Osteocyte (in vitro differentiated cells): ENCODE measurements at regions not wholly inside any gene's neighbourhood (a gene's known extent, or its start where the extent isn't known, plus 50 kb on each side); places are given as distances from the start of the nearest gene placed in this dataset.

Source experiments
- DNase-seq: peaks from one replicate; pipeline ENCODE4 v3.0.0; 2021; ENCODE audit warnings: mixed read lengths; ENCODE audit not compliant: unreplicated experiment; ENCODE audit errors: extremely low spot score
- H3K27ac Mint-ChIP-seq: one replicate; pipeline ENCODE4 v1.8.0; 2021; ENCODE audit warnings: mild to moderate bottlenecking, mixed read lengths; ENCODE audit not compliant: unreplicated experiment
- H3K27me3 Mint-ChIP-seq: one replicate; pipeline ENCODE4 v1.8.0; 2021; ENCODE audit warnings: mixed read lengths; ENCODE audit not compliant: unreplicated experiment
- H3K36me3 Mint-ChIP-seq: one replicate; pipeline ENCODE4 v1.8.0; 2021; ENCODE audit warnings: mixed read lengths; ENCODE audit not compliant: unreplicated experiment
- H3K4me1 Mint-ChIP-seq: one replicate; pipeline ENCODE4 v1.8.0; 2021; ENCODE audit warnings: mixed read lengths; ENCODE audit not compliant: unreplicated experiment
- H3K4me3 Mint-ChIP-seq: one replicate; pipeline ENCODE4 v1.8.0; 2021; ENCODE audit warnings: mild to moderate bottlenecking, moderate library complexity, mixed read lengths; ENCODE audit not compliant: unreplicated experiment
- H3K9me3 Mint-ChIP-seq: one replicate; pipeline ENCODE4 v1.8.0; 2021; ENCODE audit warnings: mixed read lengths; ENCODE audit not compliant: unreplicated experiment
- CTCF ChIP-seq: fragments of 200-600 bp; sonication (generic); IDR thresholded peaks from 2 replicates; pipeline ENCODE4 v1.5.0; 2021; ENCODE audit warnings: antibody characterized with exemption, mild to moderate bottlenecking, moderate library complexity

DNA sequence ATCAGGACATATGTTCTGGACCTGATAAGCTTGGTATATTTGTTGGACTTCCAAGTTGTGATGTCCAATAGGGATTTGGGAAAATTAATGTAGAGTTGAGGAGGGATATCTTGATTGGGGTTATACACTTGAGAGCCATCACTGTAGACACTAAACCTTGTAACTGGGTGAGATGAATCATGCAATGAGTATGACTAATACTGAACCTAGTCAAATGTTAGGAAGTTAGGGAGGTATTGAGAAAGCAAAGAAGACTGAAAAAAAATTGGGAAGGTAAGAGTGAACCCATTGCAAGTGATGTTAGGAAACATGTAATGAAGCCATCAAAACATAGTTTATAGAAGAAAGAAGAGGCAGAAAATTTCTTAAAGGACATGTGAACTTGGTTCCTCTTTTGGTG is 668.4 kb upstream of the CDH9 start:
- Mint-ChIP-seq H3K27ac (no peak overlapping the region), H3K36me3 (no peaks in the 10 kb centered on the region), H3K27me3 (no peaks in the 10 kb centered on the region), H3K4me3 (no peak overlapping the region), H3K4me1 (no peaks in the 10 kb centered on the region), H3K9me3 (no peaks in the 10 kb centered on the region)
- no peak for TF ChIP-seq CTCF
- DNase-seq: no peak

GRCh38 chr5:27705661-27706060 is 667.3 kb upstream of the CDH9 start:
- Mint-ChIP-seq H3K4me1 (no peaks in the 10 kb centered on the region), H3K9me3 (no peaks in the 10 kb centered on the region)
- no peak for DNase-seq

GRCh38 chr5:27701931-27702903 is 663.8 kb upstream of the CDH9 start:
- DNase-seq: no peak
- no peaks in the 10 kb centered on the region for H3K9me3 Mint-ChIP-seq
- no peaks in the 10 kb centered on the region for H3K36me3 Mint-ChIP-seq
- H3K27ac Mint-ChIP-seq: no peak overlapping the region
- H3K27me3 Mint-ChIP-seq: no peaks in the 10 kb centered on the region
- H3K4me1 Mint-ChIP-seq: no peaks in the 10 kb centered on the region
- TF ChIP-seq CTCF: no peak
- no peak overlapping the region for H3K4me3 Mint-ChIP-seq

More at GRCh38 chr5:27705661-27706060, 667.3 kb upstream of the CDH9 start:
- no peak overlapping the region for H3K27ac Mint-ChIP-seq
- TF ChIP-seq CTCF: no peak
- no peak overlapping the region for H3K4me3 Mint-ChIP-seq
- no peaks in the 10 kb centered on the region for H3K36me3 Mint-ChIP-seq
- H3K27me3 Mint-ChIP-seq: no peaks in the 10 kb centered on the region

DNA sequence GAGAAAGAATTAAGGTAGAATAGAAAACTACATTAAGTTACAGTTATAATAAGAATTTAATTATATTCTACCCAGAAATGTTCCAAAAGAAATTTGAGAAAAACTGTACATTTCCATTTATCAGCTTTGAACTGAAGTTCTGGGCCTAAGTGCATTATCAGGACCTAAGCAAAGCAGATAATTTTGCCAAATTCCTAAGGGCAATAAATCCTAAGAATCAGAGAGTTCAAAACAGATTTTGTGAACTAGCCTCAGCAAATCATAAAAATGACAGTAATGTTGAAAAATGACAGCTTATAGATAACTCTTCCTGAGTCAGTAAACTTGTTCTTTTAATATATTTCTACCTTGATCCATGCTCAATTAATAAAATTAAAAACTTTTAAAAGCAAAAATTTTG is 662.1 kb upstream of the CDH9 start:
- Mint-ChIP-seq H3K4me1 (no peaks in the 10 kb centered on the region), H3K36me3 (no peaks in the 10 kb centered on the region), H3K27me3 (no peaks in the 10 kb centered on the region), H3K9me3 (no peaks in the 10 kb centered on the region), H3K4me3 (no peak overlapping the region), H3K27ac (no peak overlapping the region)
- no peak for TF ChIP-seq CTCF
- DNase-seq: no peak

DNA sequence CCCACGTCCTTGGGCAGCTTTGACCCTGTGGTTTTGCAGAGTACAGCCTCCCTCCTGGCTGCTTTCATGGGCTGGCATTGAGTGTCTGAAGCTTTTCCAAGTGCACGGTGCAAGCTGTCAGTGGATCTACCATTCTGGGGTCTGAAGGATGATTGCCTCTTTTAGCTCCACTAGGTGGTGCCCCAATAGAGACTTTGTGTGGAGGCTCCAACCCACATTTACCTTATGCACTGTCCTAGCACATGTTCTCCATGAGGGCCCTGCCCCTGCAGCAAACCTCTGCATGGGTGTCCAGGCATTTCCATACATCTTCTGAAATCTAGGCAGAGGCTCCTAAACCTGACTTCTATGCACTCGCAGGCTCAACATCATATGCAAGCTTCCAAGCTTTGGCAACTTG is 644.2 kb upstream of the CDH9 start:
- Mint-ChIP-seq H3K9me3 (peaks cover 5% of the 10 kb centered on the region), H3K36me3 (no peaks in the 10 kb centered on the region), H3K4me1 (no peaks in the 10 kb centered on the region), H3K27ac (no peak overlapping the region), H3K27me3 (peaks cover 2% of the 10 kb centered on the region), H3K4me3 (no peak overlapping the region)
- TF ChIP-seq CTCF: no peak
- no peak for DNase-seq
